IMR-90 (cell line): ENCODE measurements at regions not wholly inside any gene's neighbourhood (a gene's known extent, or its start where the extent isn't known, plus 50 kb on each side); places are given as distances from the start of the nearest gene placed in this dataset.

ENCODE experiments used
- ATAC-seq: fragments of 200-7000 bp; cut with Tn5 transposase; 2 replicates; pipeline ENCODE4 v1.9.1; 2020; ENCODE audit warnings: low read depth, mild to moderate bottlenecking, moderate library complexity
- BruUV-seq: library from RNA; stranded (reverse); fragments of 400-500 nt; replicated peaks from 2 replicates; lab custom pipeline; 2021; lab: Mats Ljungman, UMichigan
- CTCF ChIA-PET: fragments of 300-600 bp; formaldehyde crosslinking; extraction: SDS; loops from one replicate; lab custom pipeline; 2021; ENCODE audit warnings: antibody characterized with exemption; lab: Yijun Ruan, JAX
- POLR2A ChIA-PET: fragments of 300-600 bp; sonication (Branson Sonifier 250); formaldehyde crosslinking; loops from one replicate; lab custom pipeline; 2022; ENCODE audit warnings: antibody characterized with exemption; ENCODE audit not compliant: unreplicated experiment; lab: Charles Lee
- DNase-seq: peaks from one replicate; pipeline ENCODE4 v3.0.0; 2013
- H2AFZ ChIP-seq: replicated peaks from 2 replicates; pipeline ENCODE3; 2013; ENCODE audit warnings: low read length, mild to moderate bottlenecking; ENCODE audit not compliant: poor library complexity
- H2AK5ac ChIP-seq: 2 replicates; pipeline ENCODE4 v1.6.1; 2013; ENCODE audit warnings: low read depth, low read length, inconsistent platforms
- H2AK9ac ChIP-seq: replicated peaks from 2 replicates; pipeline ENCODE3; 2013; ENCODE audit warnings: mild to moderate bottlenecking, low read depth, low read length, moderate library complexity; ENCODE audit not compliant: poor library complexity
- H2BK120ac ChIP-seq: 2 replicates; pipeline ENCODE4 v1.6.1; 2013; ENCODE audit warnings: low read depth, low read length, inconsistent platforms
- H2BK15ac ChIP-seq: 3 replicates; pipeline ENCODE4 v1.6.1; 2013; ENCODE audit warnings: low read depth, low read length, inconsistent platforms
- H2BK20ac ChIP-seq: 2 replicates; pipeline ENCODE4 v1.6.1; 2013; ENCODE audit warnings: low read depth, mild to moderate bottlenecking, inconsistent platforms, low read length, moderate library complexity
- H2BK5ac ChIP-seq: 2 replicates; pipeline ENCODE4 v1.6.1; 2013; ENCODE audit warnings: mild to moderate bottlenecking, low read depth, low read length, inconsistent platforms; ENCODE audit not compliant: poor library complexity, severe bottlenecking
- H3K14ac ChIP-seq: replicated peaks from 2 replicates; pipeline ENCODE4 v1.6.1; 2013; ENCODE audit warnings: low read depth, low read length, inconsistent platforms
- H3K18ac ChIP-seq: 2 replicates; pipeline ENCODE4 v1.6.1; 2013; ENCODE audit warnings: low read depth, low read length, control low read depth
- H3K23ac ChIP-seq: 2 replicates; pipeline ENCODE4 v1.6.1; 2013; ENCODE audit warnings: low read depth, low read length, inconsistent platforms
- H3K27ac ChIP-seq: 2 replicates; pipeline ENCODE4 v1.5.1; 2013; ENCODE audit warnings: mild to moderate bottlenecking, control low read depth, low read length; ENCODE audit not compliant: insufficient read depth
- H3K27me3 ChIP-seq: 2 replicates; pipeline ENCODE4 v1.6.1; 2013; ENCODE audit warnings: low read length; ENCODE audit not compliant: control insufficient read depth, insufficient read depth
- H3K36me3 ChIP-seq: 2 replicates; pipeline ENCODE4 v1.6.1; 2013; ENCODE audit warnings: low read length, mixed read lengths; ENCODE audit not compliant: control insufficient read depth, insufficient read depth
- H3K4ac ChIP-seq: 2 replicates; pipeline ENCODE4 v1.6.1; 2013; ENCODE audit warnings: low read depth, low read length, inconsistent platforms
- H3K4me1 ChIP-seq: 2 replicates; pipeline ENCODE4 v1.6.1; 2013; ENCODE audit warnings: low read length, mixed read lengths; ENCODE audit not compliant: control insufficient read depth, insufficient read depth
- H3K4me2 ChIP-seq: 2 replicates; pipeline ENCODE4 v1.6.1; 2013; ENCODE audit warnings: low read depth, mild to moderate bottlenecking, control low read depth, low read length, moderate library complexity
- H3K4me3 ChIP-seq: 2 replicates; pipeline ENCODE4 v1.5.1; 2013; ENCODE audit warnings: low read depth, mild to moderate bottlenecking, control low read depth, low read length, moderate library complexity; ENCODE audit not compliant: insufficient read depth
- H3K56ac ChIP-seq: 2 replicates; pipeline ENCODE4 v1.6.1; 2013; ENCODE audit warnings: low read length, inconsistent platforms; ENCODE audit not compliant: insufficient read depth; ENCODE audit errors: extremely low read depth
- H3K79me1 ChIP-seq, 2 experiments: 2 replicates each; pipeline ENCODE4 v1.6.1; 2013; ENCODE audit warnings: low read length in 2 of 2, inconsistent platforms in 1 of 2, low read depth in 1 of 2
- H3K9ac ChIP-seq: 2 replicates; pipeline ENCODE4 v1.6.1; 2013; ENCODE audit warnings: low read depth, low read length, control low read depth
- H3K9me1 ChIP-seq: 2 replicates; pipeline ENCODE4 v1.6.1; 2013; ENCODE audit warnings: low read length, inconsistent platforms; ENCODE audit not compliant: insufficient read depth
- H3K9me3 ChIP-seq: 2 replicates; pipeline ENCODE4 v1.6.1; 2013; ENCODE audit warnings: low read length; ENCODE audit not compliant: control insufficient read depth, insufficient read depth
- H4K20me1 ChIP-seq: 2 replicates; pipeline ENCODE4 v1.6.1; 2013; ENCODE audit warnings: low read length, inconsistent platforms; ENCODE audit not compliant: insufficient read depth
- H4K5ac ChIP-seq: 2 replicates; pipeline ENCODE4 v1.6.1; 2013; ENCODE audit warnings: mild to moderate bottlenecking, low read depth, low read length, control low read depth
- H4K8ac ChIP-seq, 2 experiments: 2 replicates each; pipeline ENCODE4 v1.6.1; 2013; ENCODE audit warnings: low read depth in 2 of 2, low read length in 2 of 2, control low read depth in 1 of 2, inconsistent platforms in 1 of 2
- H4K91ac ChIP-seq: 2 replicates; pipeline ENCODE4 v1.6.1; 2013; ENCODE audit warnings: low read depth, low read length, inconsistent platforms; ENCODE audit not compliant: insufficient read depth
- POLR2A ChIP-seq: IDR thresholded peaks from 2 replicates; pipeline ENCODE4 v1.6.1; 2012; ENCODE audit warnings: mild to moderate bottlenecking, low read depth, low read length
- WGBS, 2 experiments: methylation state at CpG; one replicate each; pipeline versions ENCODE4 v1.1.5 to v1.1.7; 2013; ENCODE audit warnings: missing lambda C conversion rate in 2 of 2; ENCODE audit not compliant: insufficient read length in 1 of 2; ENCODE audit errors: extremely low coverage in 2 of 2; 5-methylcytosine and 5-hydroxymethylcytosine counted together
- dilution Hi-C: fragments of 300-500 bp; cut with HindIII; formaldehyde crosslinking; loops from one replicate; pipeline ENCODE4 v1.14.3; 2018; ENCODE audit warnings: low sequenced_read_pairs; ENCODE audit not compliant: unreplicated experiment
- in situ Hi-C: fragments of 300-500 bp; cut with MboI; formaldehyde crosslinking; loops from 3 replicates; pipeline ENCODE4 v1.14.3; 2019; ENCODE audit warnings: low sequenced_read_pairs, inconsistent platforms, mixed read lengths
- intact Hi-C: fragments of 100-400 bp; cut with micrococcal nuclease; formaldehyde crosslinking; loops from 2 replicates; pipeline ENCODE4 v1.10.0; 2022

- Histone ChIP-seq H4K91ac (peak overlapping the region; percentile 60; the same call in 1 of the 2 replicates), H3K27me3 (no peaks in the 10 kb centered on the region), H3K4me2 (peak overlapping the region; percentile 62), H2AK5ac (no peak overlapping the region), H3K56ac (peak overlapping the region; percentile 40), H3K9ac (peak overlapping the region; percentile 68), H2BK120ac (peak overlapping the region; percentile 95), H4K8ac (peak overlapping the region; percentile 35 to 86; a peak in 3 of 4 replicates), H3K14ac (peak overlapping the region; percentile 87), H4K5ac (peak overlapping the region; percentile 88), H2BK15ac (peak overlapping the region; percentile 21; the same call in 1 of the 3 replicates), H3K4ac (peak overlapping the region; percentile 67), H3K9me1 (no peaks in the 10 kb centered on the region), H3K36me3 (no peaks in the 10 kb centered on the region), H3K4me1 (peaks cover 7% of the 10 kb centered on the region), H3K9me3 (no peaks in the 10 kb centered on the region), H2AK9ac (no peak overlapping the region), H3K18ac (peak overlapping the region; percentile 72), H4K20me1 (no peaks in the 10 kb centered on the region), H3K79me1 (no peaks in the 10 kb centered on the region), H2BK20ac (peak overlapping the region; percentile 58), H2AFZ (peak overlapping the region; percentile 76), H2BK5ac (peak overlapping the region; percentile 70), H3K4me3 (no peak overlapping the region; the same call in 1 of the 2 replicates), H3K27ac (peak overlapping the region; percentile 67), H3K23ac (peak overlapping the region; percentile 87; the same call in 1 of the 2 replicates)
- in situ Hi-C loops: no loop called here
- peak; percentile 62 for DNase-seq
- CTCF ChIA-PET: interaction anchor here (0.6 to 1.8 kb wide), 5 partner anchors 20 to 752 kb away, joined by 3 to 4 read pairs (median 4); no protein-coding TSS in a partner anchor
- TF ChIP-seq POLR2A: no peak
- no TSS peak for BruUV-seq
- dilution Hi-C loops: no loop called here
- intact Hi-C loops: no loop called here
- ATAC-seq: peak; percentile 83
- POLR2A ChIA-PET: no interaction called here
- 0% methylated on average over 1 of the region's 9 CpGs; no CpG with 5 or more reads in 1 of the 2 experiments for WGBS, 2 experiments
Measured at GRCh38 chr4:123856689-123857545, 460.3 kb downstream of the SPRY1 start.
